ENCODE measurements at regions not wholly inside any gene's neighbourhood (a gene's known extent, or its start where the extent isn't known, plus 50 kb on each side); places are given as distances from the start of the nearest gene placed in this dataset.

DNA sequence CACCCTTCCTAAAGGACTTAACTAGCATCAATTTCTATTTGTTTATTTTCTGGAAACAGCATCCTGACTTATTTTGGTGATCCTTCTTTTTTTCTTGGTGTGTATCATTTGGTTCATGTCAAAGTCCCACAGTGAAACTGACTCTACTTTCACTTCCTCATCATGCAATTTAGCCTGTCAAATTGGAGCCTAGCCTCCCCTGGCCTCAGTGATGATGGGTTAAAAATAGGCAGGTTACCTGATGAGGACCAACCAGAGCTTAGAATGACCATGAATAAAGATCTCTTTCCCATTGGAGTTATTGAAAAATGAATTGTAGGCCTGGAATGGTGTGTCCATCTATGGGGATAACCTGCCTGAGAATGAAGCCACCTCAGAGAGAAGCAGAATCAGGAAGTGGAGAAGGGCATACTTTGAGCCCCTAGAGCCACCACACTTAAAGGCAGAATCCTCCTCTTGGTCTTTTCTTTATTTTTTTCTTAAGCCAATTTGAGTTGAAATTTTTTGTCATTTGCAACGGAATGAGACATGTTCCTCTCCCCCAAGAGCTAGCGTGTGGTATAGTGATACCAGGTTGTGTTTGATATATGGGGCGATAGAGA lies 105.6 kb downstream of the BTBD3 start:
- Histone ChIP-seq H3F3A (ENCODE audit: low read length, unreplicated experiment) (no peaks in the 10 kb centered on the region), H2AFZ (ENCODE audit: low read length) (no peak overlapping the region), H3K4me1 (ENCODE audit: insufficient read depth, low read length) (no peaks in the 10 kb centered on the region), H3K79me2 (ENCODE audit: low read length) (no peaks in the 10 kb centered on the region), H3K4me3 (ENCODE audit: low read length) (no peak overlapping the region), H3K9me2 (replicated peaks; ENCODE audit: low read length) (no peaks in the 10 kb centered on the region), H3K4me2 (ENCODE audit: low read length) (no peak overlapping the region), H4K20me1 (ENCODE audit: low read length) (no peaks in the 10 kb centered on the region), H3K36me3 (ENCODE audit: low read depth, low read length) (no peaks in the 10 kb centered on the region), H3K27me3 (ENCODE audit: low read length) (peaks cover 39% of the 10 kb centered on the region; the same call in 1 of the 2 replicates), H3K9me3 (ENCODE audit: low read length) (no peaks in the 10 kb centered on the region), H3K9ac (ENCODE audit: low read length) (no peak overlapping the region), H3K27ac (ENCODE audit: low read length) (no peak overlapping the region)
- intact Hi-C loops (cut with micrococcal nuclease): no loop called here
- no TSS peak for BruUV-seq (replicated peaks)
- TF ChIP-seq, protein P1, sequence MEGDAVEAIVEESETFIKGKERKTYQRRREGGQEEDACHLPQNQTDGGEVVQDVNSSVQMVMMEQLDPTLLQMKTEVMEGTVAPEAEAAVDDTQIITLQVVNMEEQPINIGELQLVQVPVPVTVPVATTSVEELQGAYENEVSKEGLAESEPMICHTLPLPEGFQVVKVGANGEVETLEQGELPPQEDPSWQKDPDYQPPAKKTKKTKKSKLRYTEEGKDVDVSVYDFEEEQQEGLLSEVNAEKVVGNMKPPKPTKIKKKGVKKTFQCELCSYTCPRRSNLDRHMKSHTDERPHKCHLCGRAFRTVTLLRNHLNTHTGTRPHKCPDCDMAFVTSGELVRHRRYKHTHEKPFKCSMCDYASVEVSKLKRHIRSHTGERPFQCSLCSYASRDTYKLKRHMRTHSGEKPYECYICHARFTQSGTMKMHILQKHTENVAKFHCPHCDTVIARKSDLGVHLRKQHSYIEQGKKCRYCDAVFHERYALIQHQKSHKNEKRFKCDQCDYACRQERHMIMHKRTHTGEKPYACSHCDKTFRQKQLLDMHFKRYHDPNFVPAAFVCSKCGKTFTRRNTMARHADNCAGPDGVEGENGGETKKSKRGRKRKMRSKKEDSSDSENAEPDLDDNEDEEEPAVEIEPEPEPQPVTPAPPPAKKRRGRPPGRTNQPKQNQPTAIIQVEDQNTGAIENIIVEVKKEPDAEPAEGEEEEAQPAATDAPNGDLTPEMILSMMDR (conservative IDR thresholded peaks at IDR 0.05; ENCODE audit: low read depth, low read length): no peak
- TF ChIP-seq EZH2phosphoT487 (IDR thresholded peaks at IDR 0.05; ENCODE audit: borderline replicate concordance, low read length) (no peak), EZH2 (IDR thresholded peaks at IDR 0.05; ENCODE audit: low read length, unreplicated experiment) (no peak)
- no peak for DNase-seq
- ChIA-PET CTCF (no interaction called here), POLR2A (ENCODE audit: unreplicated experiment) (no interaction called here)
- no peak for ATAC-seq

DNA sequence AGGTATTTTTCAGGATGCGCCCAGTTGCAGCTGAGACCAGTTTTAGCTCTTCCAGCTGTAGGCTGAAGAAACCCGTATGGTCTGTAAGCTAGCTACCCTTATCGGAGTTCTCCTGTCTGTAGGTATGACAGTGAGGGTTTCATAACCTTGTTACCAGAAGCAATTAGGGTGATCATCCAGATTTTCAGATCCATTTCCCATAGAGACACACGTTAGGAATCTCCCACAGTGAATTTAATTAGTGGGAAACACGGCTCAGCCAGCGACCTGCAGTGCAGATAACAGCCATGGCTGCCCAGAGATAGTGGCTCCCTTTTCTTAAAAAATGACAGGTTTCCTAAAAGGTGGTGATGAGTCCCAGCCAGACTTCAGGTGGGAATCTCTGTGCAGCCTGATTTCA lies 111.1 kb downstream of the BTBD3 start:
- no peak for TF ChIP-seq EZH2 (IDR thresholded peaks at IDR 0.05; ENCODE audit: low read length, unreplicated experiment)
- TF ChIP-seq, protein P1 (conservative IDR thresholded peaks at IDR 0.05; ENCODE audit: low read depth, low read length): no peak
- TF ChIP-seq EZH2phosphoT487 (IDR thresholded peaks at IDR 0.05; ENCODE audit: borderline replicate concordance, low read length): no peak
- intact Hi-C loops (cut with micrococcal nuclease): no loop called here
- no TSS peak for BruUV-seq (replicated peaks)

DNA sequence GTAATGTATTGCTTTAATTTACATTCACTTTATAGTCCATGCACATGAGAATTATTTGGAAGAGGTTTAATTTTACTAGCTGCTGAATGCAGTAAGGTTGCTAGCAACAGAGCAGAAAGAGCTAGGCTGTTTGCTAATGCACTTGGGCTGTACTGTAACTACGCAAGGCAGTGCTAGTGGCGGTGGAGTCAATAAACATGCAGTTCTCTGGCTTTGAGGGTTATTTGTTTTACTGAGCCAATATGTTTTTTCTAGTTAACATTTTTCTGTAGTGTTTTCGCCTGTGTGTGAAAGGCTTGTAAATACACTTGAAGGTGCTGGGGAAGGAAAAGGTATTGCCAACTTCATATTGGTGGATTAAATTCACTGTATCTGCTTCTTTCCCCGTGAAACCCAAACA lies 112.8 kb downstream of the BTBD3 start:
- Histone ChIP-seq H3K27me3 (ENCODE audit: low read length) (peaks cover 60% of the 10 kb centered on the region), H3K4me2 (ENCODE audit: low read length) (no peak overlapping the region), H3K9me3 (ENCODE audit: low read length) (no peaks in the 10 kb centered on the region), H3K79me2 (ENCODE audit: low read length) (no peaks in the 10 kb centered on the region), H3K4me1 (ENCODE audit: insufficient read depth, low read length) (no peaks in the 10 kb centered on the region), H2AFZ (ENCODE audit: low read length) (no peak overlapping the region), H3K9me2 (replicated peaks; ENCODE audit: low read length) (no peaks in the 10 kb centered on the region), H3K36me3 (ENCODE audit: low read depth, low read length) (no peaks in the 10 kb centered on the region), H4K20me1 (ENCODE audit: low read length) (no peaks in the 10 kb centered on the region), H3K4me3 (ENCODE audit: low read length) (no peak overlapping the region), H3F3A (ENCODE audit: low read length, unreplicated experiment) (no peaks in the 10 kb centered on the region), H3K27ac (ENCODE audit: low read length) (no peak overlapping the region), H3K9ac (ENCODE audit: low read length) (no peak overlapping the region)
- TF ChIP-seq EZH2phosphoT487 (IDR thresholded peaks at IDR 0.05; ENCODE audit: borderline replicate concordance, low read length): no peak
- TF ChIP-seq, protein P1 (conservative IDR thresholded peaks at IDR 0.05; ENCODE audit: low read depth, low read length): no peak
- no TSS peak for BruUV-seq (replicated peaks)
- POLR2A ChIA-PET (ENCODE audit: unreplicated experiment): no interaction called here
- no peak for ATAC-seq
- DNase-seq: no peak
- CTCF ChIA-PET: interaction anchor here (0.6 kb wide), 1 partner anchor 38 kb away, joined by 4 read pairs; no protein-coding TSS in a partner anchor
- intact Hi-C loops (cut with micrococcal nuclease): no loop called here

More for the DNA sequence above, 111.1 kb downstream of the BTBD3 start:
- Histone ChIP-seq H3F3A (ENCODE audit: low read length, unreplicated experiment) (no peaks in the 10 kb centered on the region), H3K27me3 (ENCODE audit: low read length) (peaks cover 54% of the 10 kb centered on the region), H3K9me3 (ENCODE audit: low read length) (no peaks in the 10 kb centered on the region), H3K4me2 (ENCODE audit: low read length) (no peak overlapping the region), H3K9me2 (replicated peaks; ENCODE audit: low read length) (no peaks in the 10 kb centered on the region), H2AFZ (ENCODE audit: low read length) (no peak overlapping the region), H3K79me2 (ENCODE audit: low read length) (no peaks in the 10 kb centered on the region), H3K9ac (ENCODE audit: low read length) (no peak overlapping the region), H4K20me1 (ENCODE audit: low read length) (no peaks in the 10 kb centered on the region), H3K4me1 (ENCODE audit: insufficient read depth, low read length) (no peaks in the 10 kb centered on the region), H3K27ac (ENCODE audit: low read length) (no peak overlapping the region), H3K36me3 (ENCODE audit: low read depth, low read length) (no peaks in the 10 kb centered on the region), H3K4me3 (ENCODE audit: low read length) (no peak overlapping the region)
- ATAC-seq (no peak), DNase-seq (no peak)
- POLR2A ChIA-PET (ENCODE audit: unreplicated experiment): no interaction called here
- CTCF ChIA-PET: no interaction called here

Measured in PC-3 (cell line).